Adrenal gland (tissue), 9 donors: ENCODE measurements at regions not wholly inside any gene's neighbourhood (a gene's known extent, or its start where the extent isn't known, plus 50 kb on each side); places are given as distances from the start of the nearest gene placed in this dataset.

Experiments used
- DNase-seq, 7 donors: peaks; one replicate each; pipeline ENCODE4 v3.0.0-alpha.2; 2019 to 2020
- H3K27ac ChIP-seq, 5 donors: fragments of 200-600 bp; sonication (generic) in 4 of 5; 1 replicate in 3 of 5; 2 replicates in 2 of 5; pipeline versions ENCODE4 v1.5.1 to v1.8.0; 2016 to 2020; ENCODE audit warnings: mild to moderate bottlenecking in 1 of 5
- H3K27me3 ChIP-seq: fragments of 200-600 bp; 2 replicates; pipeline ENCODE4 v1.8.0; 2021
- H3K36me3 ChIP-seq, 2 donors: fragments of 200-600 bp; replicated peaks in 1 of 2; 1 replicate in 1 of 2; 2 replicates in 1 of 2; pipeline versions ENCODE4 v1.5.1 to v1.8.0; 2018 to 2022
- H3K4me1 ChIP-seq, 2 donors: fragments of 200-600 bp; replicated peaks in 1 of 2; 1 replicate in 1 of 2; 2 replicates in 1 of 2; pipeline versions ENCODE4 v1.5.1 to v1.8.0; 2018 to 2021
- H3K4me3 ChIP-seq, 4 donors: fragments of 200-600 bp; sonication (generic) in 3 of 4; one replicate each; pipeline ENCODE4 v1.5.1; 2016 to 2018
- H3K9me3 ChIP-seq, 3 donors: fragments of 200-600 bp; sonication (generic) in 1 of 3; replicated peaks in 1 of 3; 1 replicate in 2 of 3; 2 replicates in 1 of 3; pipeline versions ENCODE4 v1.5.1 to v1.8.0; 2016 to 2021
- POLR2A ChIP-seq, 2 donors: fragments of 450-650 bp; IDR thresholded peaks; one replicate each; pipeline ENCODE4 v1.6.1; 2017; ENCODE audit warnings: antibody characterized with exemption in 2 of 2, mild to moderate bottlenecking in 2 of 2, moderate library complexity in 1 of 2
- WGBS, 4 donors: extraction: QIAGEN DNeasy Blood & Tissue Kit in 2 of 4; methylation state at CpG; one replicate each; pipeline versions ENCODE4 v1.1.5 to v1.1.7; 2013 to 2017; 5-methylcytosine and 5-hydroxymethylcytosine counted together
- intact Hi-C, 2 donors: fragments of 100-400 bp; cut with DNase I; formaldehyde crosslinking; loops; one replicate each; pipeline versions ENCODE4 v1.14.1 to v1.15.0; 2022 to 2023
- TF ChIP-seq, protein P1 (sequence below), 6 experiments: fragments of 450-650 bp in 4 of 6; fragments of 200-600 bp in 2 of 6; sonication (generic) in 1 of 6; IDR thresholded peaks; 1 replicate in 5 of 6; 2 replicates in 1 of 6; pipeline versions ENCODE4 v1.5.1 to v1.8.0; 2016 to 2021; ENCODE audit warnings: antibody characterized with exemption in 6 of 6, mild to moderate bottlenecking in 2 of 6, moderate library complexity in 1 of 6
- donor health status: healthy with polysubstance abuse.
- donor health status: Bipolar disorder and iron deficiency.
- donor health status: DM: yes; HTN: yes; CAD: no.
- donor health status: DM: no; HTN: no; CAD: no.
- donor health status: DM: no; HTN: no; CAD: no.

DNA sequence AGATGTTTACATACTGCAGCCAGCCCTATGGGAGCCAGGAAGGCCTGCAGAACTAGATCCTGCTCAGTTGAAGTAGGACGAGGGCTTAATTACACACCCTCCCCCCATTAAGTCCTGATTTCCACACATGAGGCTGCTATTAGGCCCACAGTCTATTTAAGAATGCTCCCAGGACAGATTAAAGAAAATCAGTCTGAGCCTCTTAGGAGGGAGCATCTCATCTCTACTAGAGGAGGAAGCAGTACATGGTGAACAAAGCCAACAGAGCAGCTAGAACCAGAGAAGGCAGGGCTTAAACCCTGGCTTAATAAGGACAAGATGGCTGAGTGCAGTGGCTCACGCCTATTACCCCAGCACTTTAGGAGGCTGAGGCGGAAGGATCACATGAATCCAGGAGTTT lies 55.8 kb upstream of the ARHGAP5 start:
- H3K9me3 ChIP-seq, result no peaks in the 10 kb centered on the region
- H3K36me3 ChIP-seq, result no peaks in the 10 kb centered on the region
- TF ChIP-seq, protein P1, sequence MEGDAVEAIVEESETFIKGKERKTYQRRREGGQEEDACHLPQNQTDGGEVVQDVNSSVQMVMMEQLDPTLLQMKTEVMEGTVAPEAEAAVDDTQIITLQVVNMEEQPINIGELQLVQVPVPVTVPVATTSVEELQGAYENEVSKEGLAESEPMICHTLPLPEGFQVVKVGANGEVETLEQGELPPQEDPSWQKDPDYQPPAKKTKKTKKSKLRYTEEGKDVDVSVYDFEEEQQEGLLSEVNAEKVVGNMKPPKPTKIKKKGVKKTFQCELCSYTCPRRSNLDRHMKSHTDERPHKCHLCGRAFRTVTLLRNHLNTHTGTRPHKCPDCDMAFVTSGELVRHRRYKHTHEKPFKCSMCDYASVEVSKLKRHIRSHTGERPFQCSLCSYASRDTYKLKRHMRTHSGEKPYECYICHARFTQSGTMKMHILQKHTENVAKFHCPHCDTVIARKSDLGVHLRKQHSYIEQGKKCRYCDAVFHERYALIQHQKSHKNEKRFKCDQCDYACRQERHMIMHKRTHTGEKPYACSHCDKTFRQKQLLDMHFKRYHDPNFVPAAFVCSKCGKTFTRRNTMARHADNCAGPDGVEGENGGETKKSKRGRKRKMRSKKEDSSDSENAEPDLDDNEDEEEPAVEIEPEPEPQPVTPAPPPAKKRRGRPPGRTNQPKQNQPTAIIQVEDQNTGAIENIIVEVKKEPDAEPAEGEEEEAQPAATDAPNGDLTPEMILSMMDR (IDR thresholded peaks at IDR 0.05), result no peak
- no peak for TF ChIP-seq POLR2A (IDR thresholded peaks at IDR 0.05)
- no peak for DNase-seq
- WGBS, 4 donors, result 90 to 97% (median 93%) methylated on average over 3 of the region's 3 CpGs
- intact Hi-C loops, result no loop called here
- peaks cover 5 to 16% of the 10 kb centered on the region in 2 donors for H3K4me1 ChIP-seq
- H3K4me3 ChIP-seq, result no peak overlapping the region
- H3K27ac ChIP-seq, result no peak overlapping the region
- H3K27me3 ChIP-seq, result no peaks in the 10 kb centered on the region

DNA sequence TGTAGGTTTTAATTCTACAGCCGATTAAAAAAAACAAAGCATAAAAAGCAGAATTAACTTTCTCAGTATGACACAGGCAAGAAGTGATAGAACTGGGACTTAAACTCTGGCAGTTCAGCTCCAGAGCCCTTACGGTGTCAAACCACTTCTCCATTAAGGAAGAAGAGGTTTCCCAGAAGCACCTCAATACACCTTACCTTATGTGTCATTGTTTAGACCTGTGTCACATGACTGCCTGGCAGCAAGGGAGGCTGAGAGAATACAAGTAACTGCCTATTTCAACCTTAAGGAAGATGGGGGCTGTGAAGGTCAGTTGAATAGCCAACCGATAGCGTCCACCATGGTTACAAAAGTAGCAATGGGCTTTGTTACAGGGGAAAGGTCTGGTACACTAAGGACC lies 54.6 kb upstream of the ARHGAP5 start:
- 87 to 92% (median 91%) methylated on average over 4 of the region's 4 CpGs for WGBS, 4 donors
- intact Hi-C loops, result no loop called here
- peak overlapping the region in 3 of 5 donors; percentile 38 to 71 (median 70) for H3K27ac ChIP-seq

DNA sequence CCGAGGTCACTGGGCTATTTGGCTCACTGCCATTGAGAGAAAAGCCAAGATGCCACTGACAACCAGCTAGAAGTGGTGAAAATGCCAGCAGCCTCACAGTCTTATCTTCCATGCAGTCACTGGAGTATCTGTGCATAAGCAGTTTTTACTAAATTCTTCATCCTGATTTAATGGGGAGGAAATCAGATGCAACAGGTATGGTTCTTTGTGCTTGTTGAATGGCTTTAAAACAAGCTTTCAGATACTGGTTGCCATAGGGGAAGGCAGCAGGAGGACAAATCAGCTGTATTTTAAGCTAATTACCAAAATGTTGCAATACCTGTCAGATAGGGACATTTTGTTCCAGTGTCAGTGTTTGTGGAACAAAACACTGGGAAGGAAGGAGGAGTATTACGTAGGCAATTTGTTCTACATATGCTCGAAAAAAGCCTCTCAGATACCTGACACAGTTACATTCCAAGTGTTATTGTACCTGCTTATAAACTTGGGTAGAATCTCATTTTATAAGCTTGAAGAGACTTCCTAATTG lies 54.1 kb upstream of the ARHGAP5 start:
- DNase-seq, result peak in 2 of 7 donors; percentile 30 to 31
- intact Hi-C loops, result no loop called here
- Histone ChIP-seq H3K27ac (peak overlapping the region in 4 of 5 donors; percentile 38 to 71 (median 54)), H3K27me3 (no peaks in the 10 kb centered on the region), H3K9me3 (no peaks in the 10 kb centered on the region), H3K36me3 (no peaks in the 10 kb centered on the region), H3K4me1 (peaks cover 5 to 16% of the 10 kb centered on the region in 2 donors), H3K4me3 (no peak overlapping the region)
- TF ChIP-seq, protein P1 (IDR thresholded peaks at IDR 0.05), result no peak
- TF ChIP-seq POLR2A (IDR thresholded peaks at IDR 0.05), result no peak
- 45 to 71% (median 62%) methylated on average over 3 of the region's 3 CpGs for WGBS, 4 donors

More for the DNA sequence above, 54.6 kb upstream of the ARHGAP5 start:
- TF ChIP-seq POLR2A (IDR thresholded peaks at IDR 0.05), result no peak
- TF ChIP-seq, protein P1 (IDR thresholded peaks at IDR 0.05), result no peak
- Histone ChIP-seq H3K27me3 (no peaks in the 10 kb centered on the region), H3K9me3 (no peaks in the 10 kb centered on the region), H3K4me3 (no peak overlapping the region), H3K4me1 (peaks cover 5 to 16% of the 10 kb centered on the region in 2 donors), H3K36me3 (no peaks in the 10 kb centered on the region)
- no peak for DNase-seq

DNA sequence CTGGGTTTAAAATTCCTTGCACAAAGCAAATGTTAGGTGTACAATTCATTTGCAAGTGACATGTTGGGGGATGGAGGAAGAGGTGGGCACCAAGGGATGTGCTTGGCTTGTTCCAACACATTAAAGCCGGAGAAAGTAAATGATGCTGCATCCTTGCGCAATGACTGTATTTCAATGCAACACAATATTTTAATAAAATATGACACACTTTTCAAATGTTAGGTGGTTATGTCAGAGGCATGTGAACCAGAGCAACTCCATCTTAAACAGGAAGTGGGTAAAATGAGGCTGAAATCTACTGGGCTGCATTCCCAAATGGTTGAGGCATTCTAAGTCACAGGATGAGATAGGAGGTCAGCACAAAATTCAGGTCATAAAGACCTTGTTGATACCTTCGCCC lies 53.6 kb upstream of the ARHGAP5 start:
- no peak overlapping the region for H3K4me3 ChIP-seq
- no peaks in the 10 kb centered on the region for H3K36me3 ChIP-seq
- H3K27me3 ChIP-seq, result no peaks in the 10 kb centered on the region
- no peak for DNase-seq
- no peak for TF ChIP-seq POLR2A (IDR thresholded peaks at IDR 0.05)
- TF ChIP-seq, protein P1 (IDR thresholded peaks at IDR 0.05), result no peak
- intact Hi-C loops, result no loop called here
- 81 to 90% (median 86%) methylated on average over 3 of the region's 3 CpGs for WGBS, 4 donors
- H3K9me3 ChIP-seq, result no peaks in the 10 kb centered on the region
- H3K27ac ChIP-seq, result peak overlapping the region in 3 of 5 donors; percentile 38 to 71 (median 70)
- peaks cover 5 to 16% of the 10 kb centered on the region in 2 donors for H3K4me1 ChIP-seq
